HG03469 (cell line): ENCODE measurements at regions not wholly inside any gene's neighbourhood (a gene's known extent, or its start where the extent isn't known, plus 50 kb on each side); places are given as distances from the start of the nearest gene placed in this dataset.

ENCODE experiments used
- ATAC-seq: cut with Tn5 transposase; IDR thresholded peaks from one replicate; pipeline ENCODE4 v1.9.1; 2021; ENCODE audit warnings: mild to moderate bottlenecking, moderate library complexity, moderate number of reproducible peaks; ENCODE audit not compliant: unreplicated experiment

- no peak for ATAC-seq
Measured at GRCh38 chr12:89024580-89024979, 327.7 kb downstream of the DUSP6 start.

DNA sequence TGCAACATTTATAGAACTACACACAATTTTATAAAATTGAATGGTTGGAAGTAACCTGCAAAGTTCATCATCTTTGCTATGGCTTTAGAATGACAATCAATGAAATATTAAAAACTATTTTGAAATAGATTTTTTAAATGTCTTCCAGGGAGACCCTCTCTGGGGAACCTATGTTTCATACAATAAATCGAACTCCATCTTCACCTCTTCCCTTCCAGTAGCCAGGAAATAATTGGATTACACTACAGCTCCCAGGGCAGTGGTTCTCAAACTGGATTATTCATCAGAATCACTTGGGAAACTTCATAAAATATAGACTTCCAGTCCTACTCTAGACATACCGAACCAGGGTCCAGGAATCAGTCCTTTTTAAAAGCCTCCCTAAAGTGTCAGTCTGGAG lies 328.4 kb downstream of the DUSP6 start:
- ATAC-seq = no peak

DNA sequence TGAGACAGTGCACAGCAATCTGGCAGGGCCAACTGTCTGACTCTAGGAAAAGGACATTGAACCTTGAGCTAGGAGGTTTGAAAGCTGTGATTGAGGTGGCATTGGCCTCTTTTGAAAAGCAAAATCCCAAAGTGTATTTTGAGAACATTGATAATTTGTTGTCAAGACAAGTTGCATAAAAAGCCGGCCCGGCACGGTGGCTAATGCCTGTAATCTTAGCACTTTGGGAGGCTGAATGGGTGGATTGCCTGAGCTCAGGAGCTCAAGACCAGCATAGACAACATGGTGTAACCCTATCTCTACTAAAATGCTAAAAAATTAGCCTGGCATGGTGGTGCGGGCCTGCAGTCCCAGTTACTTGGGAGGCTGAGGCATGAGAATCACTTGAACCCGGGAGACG lies 331.6 kb downstream of the DUSP6 start:
- ATAC-seq = no peak

GRCh38 chr12:89020121-89020480 lies 332.2 kb downstream of the DUSP6 start:
- no peak for ATAC-seq

DNA sequence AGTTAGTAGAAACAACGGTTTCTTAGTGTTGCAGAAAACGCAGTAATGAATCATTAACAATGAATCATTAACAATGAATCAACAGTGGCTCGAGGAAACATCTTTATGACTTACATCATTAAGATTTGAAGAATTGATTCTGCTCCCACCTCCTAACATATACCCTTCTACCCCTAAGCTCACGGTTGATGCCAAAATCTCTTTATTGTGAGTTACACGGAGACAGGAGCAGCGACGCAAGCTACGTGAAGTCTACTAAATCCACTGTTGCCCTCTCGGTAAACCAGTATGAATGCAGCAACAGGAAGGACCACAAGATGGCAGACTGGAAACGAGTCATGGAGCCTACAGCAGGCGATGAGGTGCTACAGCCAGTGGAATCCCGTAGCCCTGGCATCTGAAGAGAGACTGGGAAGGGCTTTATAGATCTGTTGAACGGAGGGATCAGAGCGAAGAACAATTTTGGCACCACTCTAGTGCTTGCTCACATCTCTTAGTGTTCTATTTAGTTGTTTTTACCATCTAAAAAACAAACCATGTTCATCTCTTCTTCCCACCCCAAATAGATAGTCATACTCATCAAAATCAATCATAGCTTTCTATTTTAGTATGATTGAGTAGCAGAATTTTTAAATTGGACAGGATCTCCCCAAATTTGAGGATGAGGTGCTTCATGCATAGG lies 332.7 kb downstream of the DUSP6 start:
- ATAC-seq = peak; percentile 96

- ATAC-seq = peak; percentile 32
Measured at GRCh38 chr12:89016970-89017778, 335.1 kb downstream of the DUSP6 start.

GRCh38 chr12:89015419-89015818 lies 336.9 kb downstream of the DUSP6 start:
- no peak for ATAC-seq

DNA sequence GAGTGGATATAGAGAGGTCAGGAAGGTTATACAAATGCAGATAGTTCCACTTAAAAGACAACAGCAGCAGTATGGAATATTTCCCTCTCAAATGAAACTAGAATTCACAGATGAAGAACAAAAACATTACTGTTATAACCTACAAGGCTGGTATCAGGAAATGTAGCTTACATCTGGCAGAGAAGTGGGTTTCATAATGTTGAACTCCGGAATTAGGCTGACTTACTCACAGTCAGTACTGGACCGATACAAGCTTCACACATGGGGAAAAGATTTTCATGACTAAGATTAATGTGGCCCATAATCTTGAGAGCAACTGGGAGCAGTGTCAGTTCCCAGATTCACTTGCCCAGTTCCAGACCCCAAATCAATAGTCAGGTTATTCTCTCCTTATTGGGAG lies 353.9 kb downstream of the DUSP6 start:
- ATAC-seq = no peak

DNA sequence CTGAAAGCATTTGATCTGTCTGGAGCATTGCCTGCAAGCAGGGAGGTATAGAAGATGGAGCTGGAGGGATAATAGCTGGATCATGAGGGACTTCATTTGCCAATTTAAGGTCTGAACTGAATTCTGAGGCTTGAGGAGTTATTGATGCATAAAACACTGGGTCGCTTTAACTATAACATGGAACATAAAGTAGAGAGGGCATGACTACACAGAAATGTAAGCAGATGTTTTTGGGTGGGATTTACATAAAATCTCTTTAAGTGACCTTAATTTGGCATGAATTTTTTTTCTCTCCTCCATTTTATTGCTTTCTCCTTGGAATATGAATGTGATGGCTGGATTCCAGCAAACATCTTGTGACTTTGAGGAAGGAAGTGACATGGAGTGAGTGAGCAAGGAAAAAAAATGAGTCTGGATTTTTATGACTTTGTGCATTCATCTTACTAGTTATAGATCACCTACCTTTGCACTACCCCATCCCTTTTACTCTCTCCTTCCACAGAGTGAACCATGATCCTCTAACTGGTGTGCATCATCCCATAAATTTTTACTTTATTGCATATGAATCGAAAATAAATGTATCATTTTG lies 356.0 kb downstream of the DUSP6 start:
- no peak for ATAC-seq

- no peak for ATAC-seq
Measured at GRCh38 chr12:88994971-88995370, 357.3 kb downstream of the DUSP6 start.

DNA sequence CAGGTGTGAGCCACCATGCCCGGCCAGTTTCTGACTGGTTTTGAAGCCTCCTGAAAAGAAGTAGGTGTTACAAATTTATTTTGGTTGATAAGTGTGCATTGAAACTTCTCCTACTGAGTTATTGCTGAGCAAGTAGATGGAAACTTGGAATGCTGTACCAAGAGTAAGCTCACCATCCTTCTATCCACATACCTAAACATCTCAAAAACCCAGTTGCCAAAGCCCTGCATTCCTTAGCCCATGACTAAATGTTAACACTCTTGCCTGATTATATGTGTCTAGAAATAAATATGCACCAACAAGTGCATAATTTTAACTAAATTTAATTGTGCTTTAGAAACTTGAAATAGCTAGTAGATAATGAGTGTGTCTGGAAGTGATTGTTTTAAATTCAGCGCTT lies 357.8 kb downstream of the DUSP6 start:
- no peak for ATAC-seq

DNA sequence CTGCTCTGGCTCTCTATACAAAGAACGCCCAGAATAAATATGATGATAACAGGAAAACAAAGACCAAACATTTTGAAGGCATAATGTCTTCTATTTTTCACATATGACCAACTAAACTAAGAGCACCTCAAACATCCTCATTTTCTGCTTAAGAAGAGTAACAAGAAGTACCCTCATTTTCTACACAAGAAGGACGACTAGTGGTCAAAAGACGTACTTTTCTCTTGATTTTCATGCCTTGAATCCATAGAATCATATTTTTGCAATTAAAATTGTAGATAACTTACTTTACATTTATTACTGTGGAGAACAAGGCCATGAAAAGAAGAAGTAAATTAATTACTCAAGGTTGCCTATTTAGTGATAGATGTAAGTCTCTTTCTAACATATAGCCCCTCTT lies 358.6 kb downstream of the DUSP6 start:
- ATAC-seq = no peak

DNA sequence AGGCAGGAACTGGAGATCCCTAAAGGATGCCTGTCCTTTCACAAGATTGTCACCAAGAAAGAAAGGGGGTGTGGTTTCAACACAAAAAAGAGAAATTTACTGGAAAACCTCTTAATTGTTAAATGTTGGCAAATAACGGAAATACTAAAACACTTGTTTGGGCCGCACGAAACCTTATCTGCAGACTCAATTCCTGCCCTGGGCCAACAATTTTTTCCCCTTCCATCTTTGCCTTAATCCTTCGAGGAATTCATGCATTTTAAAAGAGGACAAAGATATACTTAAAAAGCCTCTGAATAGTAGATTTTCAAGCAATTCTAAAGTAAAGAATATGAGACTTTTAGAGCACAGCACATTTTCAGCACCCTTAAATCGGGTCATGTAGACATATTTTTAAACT lies 366.2 kb downstream of the DUSP6 start:
- ATAC-seq = no peak

DNA sequence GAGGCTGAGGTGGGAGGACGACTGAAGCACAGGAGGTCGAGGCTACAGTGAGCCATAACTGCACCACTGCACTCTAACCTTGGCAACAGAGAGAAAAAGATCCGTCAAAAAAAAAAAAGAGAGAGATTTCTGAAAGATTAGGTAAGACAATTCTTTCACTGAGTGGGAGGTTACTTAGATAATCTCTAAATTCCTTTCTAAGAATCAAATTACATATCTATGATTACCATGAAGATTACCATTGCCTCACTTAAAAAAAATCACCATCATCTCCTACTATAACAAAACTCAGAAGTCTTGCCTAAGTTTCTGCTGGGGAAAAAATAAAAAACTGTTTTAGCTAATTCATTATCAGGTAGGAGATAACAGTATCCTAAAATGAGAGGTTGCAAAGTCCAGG lies 366.7 kb downstream of the DUSP6 start:
- no peak for ATAC-seq

DNA sequence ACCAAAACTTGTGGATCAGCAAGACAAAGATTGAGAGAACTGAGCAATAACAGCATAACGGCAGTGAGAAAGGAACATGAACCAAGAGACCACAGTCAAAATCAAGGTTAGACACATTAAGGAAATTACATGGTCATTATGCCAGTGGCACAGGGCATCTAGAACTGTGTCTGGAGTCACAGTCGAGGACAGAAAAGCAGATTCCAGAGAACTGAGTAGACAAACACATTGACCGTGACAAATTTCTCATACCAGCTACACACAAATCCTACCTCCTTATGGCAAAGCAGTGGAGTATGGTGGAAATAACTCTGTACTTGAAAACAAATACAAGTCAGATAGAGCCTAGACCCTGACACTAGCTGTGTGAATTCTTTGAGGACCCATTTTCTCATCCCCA lies 367.3 kb downstream of the DUSP6 start:
- ATAC-seq = no peak

DNA sequence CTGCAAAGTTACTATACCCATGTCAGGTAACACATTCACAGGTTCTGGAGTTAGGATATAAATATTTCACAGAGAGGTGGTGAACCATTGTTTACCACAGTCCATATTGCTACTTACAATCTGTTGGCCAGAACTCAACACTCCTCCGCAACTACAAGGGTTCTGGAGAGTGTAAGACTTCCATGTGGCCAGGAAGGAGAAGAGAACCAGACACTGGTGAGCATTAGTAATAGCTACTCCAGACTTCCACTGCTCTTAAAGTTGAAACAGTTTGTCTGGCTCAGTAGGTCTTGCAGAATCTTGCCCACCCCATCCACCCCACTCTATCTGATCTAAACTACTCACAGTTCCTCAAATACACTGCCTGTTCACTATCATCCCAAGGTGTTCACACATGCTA lies 369.6 kb downstream of the DUSP6 start:
- no peak for ATAC-seq

DNA sequence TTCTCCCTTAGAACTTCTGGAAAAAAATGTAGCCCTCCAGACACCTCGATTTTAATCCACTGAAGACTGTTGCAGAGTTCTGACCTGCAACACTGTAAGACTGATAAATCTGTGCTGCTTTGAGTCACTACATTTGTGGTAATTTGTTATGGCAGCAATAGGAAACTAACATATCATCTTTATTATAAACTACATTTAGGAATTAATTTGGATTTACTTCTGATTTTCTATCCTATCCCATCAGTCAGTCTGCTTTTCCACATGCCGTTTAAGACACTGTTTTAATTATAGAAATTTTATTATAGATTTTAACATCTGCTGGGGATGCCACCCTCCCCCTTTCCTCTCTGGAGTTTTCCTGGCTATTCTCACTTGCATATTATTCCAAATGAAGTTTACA lies 375.2 kb downstream of the DUSP6 start:
- ATAC-seq = no peak

DNA sequence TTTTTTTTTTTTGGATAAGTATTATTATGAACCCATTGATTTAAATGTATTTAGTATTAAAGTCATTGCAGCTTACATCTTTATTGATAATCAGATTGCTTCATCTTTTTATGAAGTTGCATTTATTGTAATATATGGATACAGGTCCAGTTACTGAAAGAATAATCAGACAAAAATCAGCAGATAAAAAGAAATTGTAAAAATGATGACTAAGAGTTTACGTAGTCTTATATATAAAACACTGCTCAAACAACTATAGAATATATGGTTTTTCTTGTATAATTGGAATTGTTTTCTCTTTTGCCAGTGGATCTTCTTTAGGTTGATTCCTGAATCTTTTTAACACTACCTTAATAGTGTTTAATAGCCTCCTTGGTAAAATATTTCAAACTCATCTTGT lies 378.3 kb downstream of the DUSP6 start:
- ATAC-seq = no peak

DNA sequence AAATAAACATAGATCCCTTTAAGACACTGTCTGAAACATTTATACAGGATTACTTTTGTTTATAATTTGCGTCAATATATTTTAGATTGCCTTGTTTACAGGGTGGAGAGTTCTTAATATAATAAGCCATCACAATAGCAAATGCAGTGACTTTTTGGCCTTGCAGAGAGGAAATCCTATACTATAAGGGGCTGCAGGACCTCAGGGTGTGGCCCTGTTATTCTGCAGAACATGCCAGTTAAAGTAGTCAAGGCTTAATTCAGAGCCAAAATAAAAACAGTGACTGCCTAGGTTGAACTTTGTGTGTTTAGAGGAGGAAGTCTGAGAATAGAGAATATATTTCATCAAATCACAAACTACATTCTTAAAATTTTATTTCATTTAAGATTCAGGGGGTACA lies 381.6 kb downstream of the DUSP6 start:
- no peak for ATAC-seq

GRCh38 chr12:88969127-88969526 lies 383.2 kb downstream of the DUSP6 start:
- no peak for ATAC-seq

DNA sequence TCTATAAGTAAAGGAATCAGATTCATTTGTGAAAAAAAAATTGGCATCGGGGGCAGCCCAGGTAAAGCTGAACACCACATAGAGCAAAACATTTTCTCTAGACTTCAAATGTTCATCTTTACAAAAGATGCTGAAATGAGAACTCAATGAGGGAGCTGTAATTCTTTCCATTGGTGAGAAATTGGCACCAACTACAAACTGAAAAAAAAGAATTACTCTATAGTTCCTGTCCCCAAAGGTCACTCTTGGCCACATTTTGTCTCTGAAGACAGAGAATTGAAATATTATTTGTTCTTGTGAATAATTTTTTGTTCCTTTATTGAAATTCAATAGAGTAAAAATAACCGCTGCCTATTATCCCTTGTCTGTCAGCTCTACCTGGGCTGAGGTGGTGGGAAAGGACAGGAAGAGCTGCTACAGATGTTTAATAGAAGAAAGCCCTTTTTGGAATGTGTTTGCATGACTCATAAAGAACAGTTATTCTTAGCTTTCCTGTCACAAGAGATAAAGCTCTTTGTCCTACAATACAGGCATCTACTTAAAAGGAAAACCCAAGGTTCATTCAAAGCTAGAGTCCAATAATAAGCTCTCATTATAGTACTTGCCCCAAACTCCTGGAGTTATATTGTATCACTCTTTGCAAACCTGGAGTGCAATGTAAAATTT lies 380.1 kb upstream of the KITLG start:
- no peak for ATAC-seq

- ATAC-seq = no peak
Measured at GRCh38 chr12:88958946-88959345, 378.7 kb upstream of the KITLG start.
